Loucy (cell line): ENCODE measurements at regions not wholly inside any gene's neighbourhood (a gene's known extent, or its start where the extent isn't known, plus 50 kb on each side); places are given as distances from the start of the nearest gene placed in this dataset.

Source experiments
- H2AFZ ChIP-seq: fragments of 200-600 bp; sonication (generic); 2 replicates; pipeline ENCODE4 v1.6.0; 2016; ENCODE audit warnings: antibody characterized with exemption, mild to moderate bottlenecking, low read length, moderate library complexity
- H3F3A ChIP-seq: fragments of 200-600 bp; 2 replicates; pipeline ENCODE4 v1.6.0; 2016; ENCODE audit warnings: antibody characterized with exemption, low read depth, mild to moderate bottlenecking
- H3K27me3 ChIP-seq: fragments of 200-600 bp; sonication (generic); 2 replicates; pipeline ENCODE4 v1.6.1; 2014; ENCODE audit warnings: low read length, mild to moderate bottlenecking; ENCODE audit not compliant: insufficient read depth, poor library complexity, severe bottlenecking
- H3K36me3 ChIP-seq: fragments of 200-600 bp; sonication (generic); 2 replicates; pipeline ENCODE4 v1.6.1; 2016; ENCODE audit warnings: low read length; ENCODE audit not compliant: insufficient read depth
- H3K4me1 ChIP-seq: fragments of 200-600 bp; sonication (generic); 2 replicates; pipeline ENCODE4 v1.5.1; 2014; ENCODE audit warnings: low read length, mild to moderate bottlenecking; ENCODE audit not compliant: insufficient read depth, poor library complexity, severe bottlenecking
- H3K4me2 ChIP-seq: fragments of 200-600 bp; sonication (generic); 2 replicates; pipeline ENCODE4 v1.6.0; 2014; ENCODE audit warnings: antibody characterized with exemption, low read length, low read depth, mild to moderate bottlenecking; ENCODE audit not compliant: poor library complexity, severe bottlenecking
- H3K4me3 ChIP-seq: fragments of 200-600 bp; sonication (generic); 2 replicates; pipeline ENCODE4 v1.5.1; 2014; ENCODE audit warnings: low read length, mild to moderate bottlenecking, mixed read lengths; ENCODE audit not compliant: poor library complexity, severe bottlenecking
- H3K79me2 ChIP-seq: fragments of 200-600 bp; sonication (generic); 2 replicates; pipeline ENCODE4 v1.6.1; 2014; ENCODE audit warnings: low read length; ENCODE audit not compliant: insufficient read depth
- H3K9ac ChIP-seq: fragments of 200-600 bp; sonication (generic); 2 replicates; pipeline ENCODE4 v1.6.0; 2014; ENCODE audit warnings: mild to moderate bottlenecking, low read depth, low read length, moderate library complexity; ENCODE audit not compliant: poor library complexity, severe bottlenecking
- H3K9me2 ChIP-seq: fragments of 200-600 bp; sonication (generic); replicated peaks from 2 replicates; pipeline ENCODE4 v1.6.1; 2016; ENCODE audit warnings: low read depth, low read length, mixed read lengths
- H3K9me3 ChIP-seq: fragments of 200-600 bp; sonication (generic); 2 replicates; pipeline ENCODE4 v1.6.1; 2014; ENCODE audit warnings: mild to moderate bottlenecking, antibody characterized with exemption, low read length, low read depth; ENCODE audit not compliant: insufficient read depth
- H4K20me1 ChIP-seq: fragments of 200-600 bp; sonication (generic); 2 replicates; pipeline ENCODE4 v1.6.0; 2014; ENCODE audit warnings: antibody characterized with exemption, low read length, mild to moderate bottlenecking; ENCODE audit not compliant: insufficient read depth, poor library complexity, severe bottlenecking
- CTCF ChIP-seq: fragments of 200-600 bp; sonication (generic); conservative IDR thresholded peaks from 2 replicates; pipeline ENCODE4 v1.5.1; 2014; ENCODE audit warnings: mild to moderate bottlenecking, antibody characterized with exemption, low read length
- EZH2phosphoT487 ChIP-seq: fragments of 200-600 bp; IDR thresholded peaks from 2 replicates; pipeline ENCODE4 v1.6.1; 2018; ENCODE audit warnings: antibody characterized with exemption, mild to moderate bottlenecking, moderate library complexity, borderline replicate concordance

GRCh38 chr4:126757219-126757618 is 875.5 kb upstream of the INTU start:
- TF ChIP-seq CTCF (no peak), EZH2phosphoT487 (no peak)
- Histone ChIP-seq H3K9me2 (no peaks in the 10 kb centered on the region), H3K4me2 (no peak overlapping the region), H3K4me3 (no peak overlapping the region), H3K9ac (no peak overlapping the region), H3K79me2 (no peaks in the 10 kb centered on the region), H3K9me3 (no peaks in the 10 kb centered on the region), H3K36me3 (no peaks in the 10 kb centered on the region), H2AFZ (no peak overlapping the region), H3F3A (no peaks in the 10 kb centered on the region), H3K27me3 (no peaks in the 10 kb centered on the region), H4K20me1 (no peaks in the 10 kb centered on the region), H3K4me1 (no peaks in the 10 kb centered on the region)

- Histone ChIP-seq H2AFZ (no peak overlapping the region), H3K27me3 (no peaks in the 10 kb centered on the region), H3K9me3 (no peaks in the 10 kb centered on the region)
These were observed 874.3 kb upstream of the INTU start for GRCh38 chr4:126758493-126758892.

GRCh38 chr4:126761947-126762662 is 870.7 kb upstream of the INTU start:
- H3F3A ChIP-seq = no peaks in the 10 kb centered on the region
- no peak overlapping the region for H2AFZ ChIP-seq
- H3K9ac ChIP-seq = no peak overlapping the region
- no peaks in the 10 kb centered on the region for H3K4me1 ChIP-seq
- H3K9me2 ChIP-seq = no peaks in the 10 kb centered on the region
- H3K27me3 ChIP-seq = no peaks in the 10 kb centered on the region
- no peaks in the 10 kb centered on the region for H3K36me3 ChIP-seq
- H3K4me3 ChIP-seq = no peak overlapping the region
- no peak overlapping the region for H3K4me2 ChIP-seq
- H3K79me2 ChIP-seq = no peaks in the 10 kb centered on the region
- no peaks in the 10 kb centered on the region for H3K9me3 ChIP-seq
- H4K20me1 ChIP-seq = no peaks in the 10 kb centered on the region
- TF ChIP-seq CTCF = no peak
- TF ChIP-seq EZH2phosphoT487 = no peak

More at GRCh38 chr4:126758493-126758892, 874.3 kb upstream of the INTU start:
- H3K9ac ChIP-seq = no peak overlapping the region
- no peaks in the 10 kb centered on the region for H4K20me1 ChIP-seq
- no peaks in the 10 kb centered on the region for H3K4me1 ChIP-seq
- H3K36me3 ChIP-seq = no peaks in the 10 kb centered on the region
- no peaks in the 10 kb centered on the region for H3K9me2 ChIP-seq
- no peak overlapping the region for H3K4me2 ChIP-seq
- no peaks in the 10 kb centered on the region for H3K79me2 ChIP-seq
- H3F3A ChIP-seq = no peaks in the 10 kb centered on the region
- TF ChIP-seq EZH2phosphoT487 = no peak
- TF ChIP-seq CTCF = no peak
- no peak overlapping the region for H3K4me3 ChIP-seq
